Osteoblast (primary cell): ENCODE measurements at regions not wholly inside any gene's neighbourhood (a gene's known extent, or its start where the extent isn't known, plus 50 kb on each side); places are given as distances from the start of the nearest gene placed in this dataset.

Source experiments
- DNase-seq: peaks from one replicate; pipeline ENCODE4 v3.0.0; 2011; ENCODE audit warnings: low spot score, mixed read lengths; ENCODE audit not compliant: insufficient read length; ENCODE audit errors: missing footprints
- H2AFZ ChIP-seq: 2 replicates; pipeline ENCODE4 v1.6.0; 2011; ENCODE audit warnings: mild to moderate bottlenecking, low read length
- H3K27ac ChIP-seq: 2 replicates; pipeline ENCODE4 v1.5.1; 2011; ENCODE audit warnings: mild to moderate bottlenecking, low read depth, low read length, moderate library complexity
- H3K27me3 ChIP-seq: 2 replicates; pipeline ENCODE4 v1.6.0; 2012; ENCODE audit warnings: mild to moderate bottlenecking, control low read depth, inconsistent platforms, low read length, moderate library complexity; ENCODE audit not compliant: insufficient read depth
- H3K36me3 ChIP-seq: 2 replicates; pipeline ENCODE4 v1.5.1; 2011; ENCODE audit warnings: mild to moderate bottlenecking, low read length, control low read depth, moderate library complexity; ENCODE audit not compliant: insufficient read depth
- H3K4me1 ChIP-seq: 2 replicates; pipeline ENCODE4 v1.5.1; 2011; ENCODE audit warnings: mild to moderate bottlenecking, low read length, control low read depth, moderate library complexity; ENCODE audit not compliant: insufficient read depth
- H3K4me2 ChIP-seq: 2 replicates; pipeline ENCODE4 v1.6.0; 2011; ENCODE audit warnings: mild to moderate bottlenecking, low read length; ENCODE audit not compliant: insufficient read depth
- H3K4me3 ChIP-seq: fragments of 200-600 bp; sonication (generic); 3 replicates; pipeline ENCODE4 v1.5.1; 2012; ENCODE audit warnings: mild to moderate bottlenecking, low read length, inconsistent platforms; ENCODE audit not compliant: insufficient read depth
- H3K79me2 ChIP-seq: 2 replicates; pipeline ENCODE4 v1.6.0; 2012; ENCODE audit warnings: mild to moderate bottlenecking, low read length, control low read depth, inconsistent platforms; ENCODE audit not compliant: insufficient read depth
- H3K9me3 ChIP-seq: 2 replicates; pipeline ENCODE4 v1.5.1; 2011; ENCODE audit warnings: low read depth, low read length, control low read depth
- H4K20me1 ChIP-seq: 2 replicates; pipeline ENCODE4 v1.6.0; 2012; ENCODE audit warnings: mild to moderate bottlenecking, low read length, control low read depth; ENCODE audit not compliant: insufficient read depth
- CTCF ChIP-seq: IDR thresholded peaks from 2 replicates; pipeline ENCODE4 v1.5.1; 2011; ENCODE audit warnings: mild to moderate bottlenecking, low read depth, low read length, moderate library complexity; ENCODE audit errors: extremely low read depth

GRCh38 chr5:8048920-8049319 is 180.0 kb downstream of the MTRR start:
- Histone ChIP-seq H4K20me1 (no peaks in the 10 kb centered on the region), H3K27ac (no peak overlapping the region), H3K4me3 (no peak overlapping the region), H3K27me3 (no peaks in the 10 kb centered on the region), H3K79me2 (no peaks in the 10 kb centered on the region), H3K4me2 (no peak overlapping the region), H3K36me3 (no peaks in the 10 kb centered on the region), H2AFZ (no peak overlapping the region), H3K4me1 (no peaks in the 10 kb centered on the region), H3K9me3 (no peaks in the 10 kb centered on the region)
- TF ChIP-seq CTCF: no peak
- no peak for DNase-seq

GRCh38 chr5:8050616-8051175 is 181.7 kb downstream of the MTRR start:
- no peaks in the 10 kb centered on the region for H4K20me1 ChIP-seq
- no peak overlapping the region for H3K4me2 ChIP-seq
- DNase-seq: no peak
- H3K4me1 ChIP-seq: no peaks in the 10 kb centered on the region
- no peak overlapping the region for H3K27ac ChIP-seq
- H3K36me3 ChIP-seq: no peaks in the 10 kb centered on the region
- TF ChIP-seq CTCF: no peak
- no peak overlapping the region for H3K4me3 ChIP-seq
- no peaks in the 10 kb centered on the region for H3K79me2 ChIP-seq
- no peak overlapping the region for H2AFZ ChIP-seq
- H3K27me3 ChIP-seq: no peaks in the 10 kb centered on the region
- H3K9me3 ChIP-seq: no peaks in the 10 kb centered on the region

- H3K4me1 ChIP-seq: no peaks in the 10 kb centered on the region
- no peak for DNase-seq
- H3K27ac ChIP-seq: no peak overlapping the region
- H3K79me2 ChIP-seq: no peaks in the 10 kb centered on the region
- H3K9me3 ChIP-seq: no peaks in the 10 kb centered on the region
- H4K20me1 ChIP-seq: no peaks in the 10 kb centered on the region
- H3K4me3 ChIP-seq: no peak overlapping the region
- no peak overlapping the region for H3K4me2 ChIP-seq
- H2AFZ ChIP-seq: no peak overlapping the region
- H3K27me3 ChIP-seq: no peaks in the 10 kb centered on the region
- no peak for TF ChIP-seq CTCF
- no peaks in the 10 kb centered on the region for H3K36me3 ChIP-seq
Observed at GRCh38 chr5:8053270-8053669, 184.3 kb downstream of the MTRR start.

- no peaks in the 10 kb centered on the region for H3K4me1 ChIP-seq
- no peak overlapping the region for H3K27ac ChIP-seq
- H4K20me1 ChIP-seq: no peaks in the 10 kb centered on the region
- no peak overlapping the region for H2AFZ ChIP-seq
- no peak overlapping the region for H3K4me3 ChIP-seq
- H3K36me3 ChIP-seq: no peaks in the 10 kb centered on the region
- no peaks in the 10 kb centered on the region for H3K27me3 ChIP-seq
- H3K79me2 ChIP-seq: no peaks in the 10 kb centered on the region
- TF ChIP-seq CTCF: no peak
- H3K4me2 ChIP-seq: no peak overlapping the region
- DNase-seq: peak; percentile 19
- H3K9me3 ChIP-seq: no peaks in the 10 kb centered on the region
Observed at GRCh38 chr5:8057769-8058168, 188.8 kb downstream of the MTRR start.
